Sigmoid colon (tissue), 6 donors: ENCODE measurements at regions not wholly inside any gene's neighbourhood (a gene's known extent, or its start where the extent isn't known, plus 50 kb on each side); places are given as distances from the start of the nearest gene placed in this dataset.

ENCODE experiments used
- DNase-seq: peaks from one replicate; pipeline ENCODE4 v3.0.0-alpha.2; 2019
- H3K27ac ChIP-seq, 4 donors: fragments of 200-600 bp; sonication (generic); one replicate each; pipeline ENCODE4 v1.5.1; 2016 to 2019; ENCODE audit warnings: mild to moderate bottlenecking in 1 of 4
- H3K27me3 ChIP-seq, 3 donors: fragments of 200-600 bp; sonication (generic); one replicate each; pipeline ENCODE4 v1.5.1; 2019; ENCODE audit warnings: mild to moderate bottlenecking in 1 of 3
- H3K36me3 ChIP-seq, 4 donors: fragments of 200-600 bp; sonication (generic); one replicate each; pipeline ENCODE4 v1.5.1; 2016 to 2019
- H3K4me1 ChIP-seq, 4 donors: fragments of 200-600 bp; sonication (generic); one replicate each; pipeline ENCODE4 v1.5.1; 2017 to 2019
- H3K4me3 ChIP-seq, 4 donors: fragments of 200-600 bp; sonication (generic); one replicate each; pipeline ENCODE4 v1.5.1; 2017 to 2019; ENCODE audit warnings: mild to moderate bottlenecking in 2 of 4, moderate library complexity in 1 of 4
- H3K9me3 ChIP-seq, 4 donors: fragments of 200-600 bp in 3 of 4; sonication (generic) in 3 of 4; one replicate each; pipeline versions ENCODE4 v1.5.1 to v1.6.1; 2013 to 2019
- EP300 ChIP-seq, 4 donors: sonication (generic); formaldehyde crosslinking; IDR thresholded peaks; one replicate each; pipeline ENCODE4 v1.6.1; 2017; ENCODE audit warnings: antibody characterized with exemption in 4 of 4
- POLR2A ChIP-seq, 2 donors: fragments of 450-650 bp; IDR thresholded peaks; one replicate each; pipeline ENCODE4 v1.6.1; 2016; ENCODE audit warnings: antibody characterized with exemption in 2 of 2, mild to moderate bottlenecking in 2 of 2, moderate library complexity in 2 of 2
- POLR2AphosphoS5 ChIP-seq, 4 donors: sonication (generic); formaldehyde crosslinking; IDR thresholded peaks; one replicate each; pipeline ENCODE4 v1.6.1; 2017; ENCODE audit warnings: antibody characterized with exemption in 4 of 4
- WGBS, 2 donors: extraction: QIAGEN DNeasy Blood & Tissue Kit; methylation state at CpG; one replicate each; pipeline ENCODE4 v1.1.7; 2013; 5-methylcytosine and 5-hydroxymethylcytosine counted together
- intact Hi-C: fragments of 100-400 bp; cut with DNase I; formaldehyde crosslinking; loops from one replicate; pipeline ENCODE4 v1.15.1; 2023
- small RNA-seq, 3 donors: library from RNA; depleted of rRNA; stranded (forward); fragments of <200 nt; gene quantifications; one replicate each; pipeline ENCODE3, GENCODE V24; 2016
- TF ChIP-seq, protein P1 (sequence below), 4 experiments: fragments of 450-650 bp in 3 of 4; fragments of 200-600 bp in 1 of 4; IDR thresholded peaks; one replicate each; pipeline ENCODE4 v1.5.1; 2016 to 2019; ENCODE audit warnings: antibody characterized with exemption in 4 of 4, mild to moderate bottlenecking in 3 of 4, moderate library complexity in 2 of 4
- donor health status: healthy with polysubstance abuse.
- donor health status: healthy.

DNA sequence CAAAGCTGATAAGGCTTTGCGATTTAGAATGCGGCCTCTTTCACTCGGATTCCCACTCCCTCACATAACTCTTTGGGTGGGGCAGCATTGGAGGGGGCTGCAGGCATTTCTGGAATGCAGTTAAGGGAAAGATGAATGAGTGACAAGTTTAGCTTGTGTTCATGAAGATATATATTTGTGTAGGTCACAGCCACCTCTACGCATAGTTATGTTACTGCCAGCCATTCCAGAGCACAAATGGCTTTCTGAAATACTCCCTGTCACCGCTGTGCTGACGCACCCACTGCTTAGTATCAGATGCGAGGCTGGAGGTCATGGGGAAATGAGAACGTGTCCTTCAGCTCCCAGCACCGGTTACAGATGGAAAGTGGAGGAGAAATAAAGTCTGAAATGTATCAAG is 54.1 kb upstream of the ATP1A1 start:
- WGBS, 2 donors = 25 to 70% methylated on average over 9 of the region's 9 CpGs
- H3K9me3 ChIP-seq = no peaks in the 10 kb centered on the region
- no peaks in the 10 kb centered on the region for H3K27me3 ChIP-seq
- no peaks in the 10 kb centered on the region for H3K36me3 ChIP-seq
- DNase-seq = no peak
- H3K4me1 ChIP-seq = no peaks in the 10 kb centered on the region
- TF ChIP-seq POLR2AphosphoS5 (IDR thresholded peaks at IDR 0.05) (no peak), EP300 (IDR thresholded peaks at IDR 0.05) (no peak), POLR2A (IDR thresholded peaks at IDR 0.05) (no peak)
- TF ChIP-seq, protein P1, sequence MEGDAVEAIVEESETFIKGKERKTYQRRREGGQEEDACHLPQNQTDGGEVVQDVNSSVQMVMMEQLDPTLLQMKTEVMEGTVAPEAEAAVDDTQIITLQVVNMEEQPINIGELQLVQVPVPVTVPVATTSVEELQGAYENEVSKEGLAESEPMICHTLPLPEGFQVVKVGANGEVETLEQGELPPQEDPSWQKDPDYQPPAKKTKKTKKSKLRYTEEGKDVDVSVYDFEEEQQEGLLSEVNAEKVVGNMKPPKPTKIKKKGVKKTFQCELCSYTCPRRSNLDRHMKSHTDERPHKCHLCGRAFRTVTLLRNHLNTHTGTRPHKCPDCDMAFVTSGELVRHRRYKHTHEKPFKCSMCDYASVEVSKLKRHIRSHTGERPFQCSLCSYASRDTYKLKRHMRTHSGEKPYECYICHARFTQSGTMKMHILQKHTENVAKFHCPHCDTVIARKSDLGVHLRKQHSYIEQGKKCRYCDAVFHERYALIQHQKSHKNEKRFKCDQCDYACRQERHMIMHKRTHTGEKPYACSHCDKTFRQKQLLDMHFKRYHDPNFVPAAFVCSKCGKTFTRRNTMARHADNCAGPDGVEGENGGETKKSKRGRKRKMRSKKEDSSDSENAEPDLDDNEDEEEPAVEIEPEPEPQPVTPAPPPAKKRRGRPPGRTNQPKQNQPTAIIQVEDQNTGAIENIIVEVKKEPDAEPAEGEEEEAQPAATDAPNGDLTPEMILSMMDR (IDR thresholded peaks at IDR 0.05) = no peak
- no peak overlapping the region for H3K4me3 ChIP-seq
- no peak overlapping the region for H3K27ac ChIP-seq
- intact Hi-C loops = no loop called here

DNA sequence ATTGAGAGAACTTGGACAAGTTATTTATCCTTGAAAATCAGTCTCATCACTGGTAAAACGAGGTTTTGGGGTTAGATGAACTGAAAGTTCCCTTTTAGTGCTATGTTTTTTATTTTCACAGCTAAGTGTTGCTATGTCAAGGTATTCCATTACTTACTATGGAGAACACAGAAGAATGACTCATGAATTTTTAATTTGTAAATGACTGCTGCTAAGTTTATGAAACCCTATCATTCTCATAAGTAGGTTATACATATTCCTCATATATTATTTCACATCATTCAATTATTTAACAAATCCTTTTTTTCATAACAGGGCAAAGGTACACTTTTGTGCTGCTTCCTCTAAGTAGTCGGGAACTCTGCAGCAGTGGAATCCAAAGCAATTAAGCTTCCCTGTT is 52.2 kb upstream of the ATP1A1 start:
- no peaks in the 10 kb centered on the region for H3K9me3 ChIP-seq
- TF ChIP-seq POLR2AphosphoS5 (IDR thresholded peaks at IDR 0.05) (no peak), EP300 (IDR thresholded peaks at IDR 0.05) (no peak), POLR2A (IDR thresholded peaks at IDR 0.05) (no peak)
- TF ChIP-seq, protein P1 (IDR thresholded peaks at IDR 0.05) = no peak
- intact Hi-C loops = no loop called here
- H3K36me3 ChIP-seq = no peaks in the 10 kb centered on the region
- no peak for DNase-seq
- H3K4me3 ChIP-seq = no peak overlapping the region
- no peak overlapping the region for H3K27ac ChIP-seq
- H3K4me1 ChIP-seq = no peaks in the 10 kb centered on the region
- 20 to 45% methylated on average over 2 of the region's 2 CpGs for WGBS, 2 donors
- H3K27me3 ChIP-seq = no peaks in the 10 kb centered on the region

DNA sequence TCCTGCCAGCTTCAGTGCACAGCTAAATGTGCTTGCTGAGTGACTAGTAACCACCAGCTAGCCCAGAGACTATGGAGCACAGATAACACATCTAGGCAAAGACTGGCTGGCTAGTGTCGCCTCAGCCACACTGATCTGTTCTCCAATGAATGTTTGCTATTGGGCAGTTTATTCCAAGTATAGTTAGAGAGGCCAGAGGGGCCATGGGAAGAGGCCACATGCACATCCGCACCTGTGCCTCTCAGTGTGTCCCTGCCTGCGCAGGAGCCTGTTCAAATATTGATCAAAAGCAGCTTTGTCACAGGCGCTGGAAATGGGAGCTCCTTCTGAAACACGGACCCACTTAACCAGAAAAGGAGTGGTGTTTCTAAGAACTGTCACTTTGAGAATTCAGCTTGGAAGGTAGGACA is 51.3 kb upstream of the ATP1A1 start:
- H3K27ac ChIP-seq = no peak overlapping the region
- intact Hi-C loops = no loop called here
- H3K9me3 ChIP-seq = no peaks in the 10 kb centered on the region
- no peak overlapping the region for H3K4me3 ChIP-seq
- no peaks in the 10 kb centered on the region for H3K27me3 ChIP-seq
- no peaks in the 10 kb centered on the region for H3K4me1 ChIP-seq
- WGBS, 2 donors = 17 to 66% methylated on average over 5 of the region's 5 CpGs
- no peak for DNase-seq
- H3K36me3 ChIP-seq = no peaks in the 10 kb centered on the region
- TF ChIP-seq, protein P1 (IDR thresholded peaks at IDR 0.05) = no peak

DNA sequence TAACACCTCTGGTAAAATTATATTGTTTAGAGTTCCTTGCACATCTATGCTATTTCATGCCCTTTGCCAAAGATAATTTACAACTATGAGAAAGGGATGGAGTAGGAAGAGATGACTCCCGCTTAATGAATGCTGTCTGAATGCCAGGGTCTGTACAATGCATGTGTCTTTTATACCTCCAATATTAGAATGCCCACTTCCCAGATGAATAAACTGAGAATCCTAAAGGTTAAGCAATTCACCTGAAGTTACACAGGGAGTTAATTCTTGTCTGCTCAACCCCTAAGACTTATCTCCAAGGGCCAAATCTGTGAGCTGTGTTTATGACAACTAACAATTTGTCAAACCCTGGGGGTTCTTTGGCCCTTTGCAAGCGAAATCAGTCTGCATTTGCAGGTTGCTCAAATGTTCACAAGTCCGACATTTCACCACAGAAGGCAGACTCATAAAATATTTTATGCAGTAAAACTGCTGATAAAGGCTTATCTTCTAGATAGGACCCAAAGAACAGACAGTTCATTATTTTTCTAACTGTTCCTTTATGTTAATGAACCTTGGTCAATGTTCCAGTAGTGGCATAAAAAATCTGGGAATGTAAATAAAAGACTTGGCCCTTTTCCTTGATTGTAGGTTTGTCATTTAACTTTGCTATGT is 50.2 kb upstream of the ATP1A1 start:
- Histone ChIP-seq H3K27ac (no peak overlapping the region), H3K36me3 (no peaks in the 10 kb centered on the region), H3K4me1 (no peaks in the 10 kb centered on the region), H3K4me3 (no peak overlapping the region), H3K27me3 (no peaks in the 10 kb centered on the region), H3K9me3 (no peaks in the 10 kb centered on the region)
- intact Hi-C loops = no loop called here
- 16 to 58% methylated on average over 3 of the region's 3 CpGs for WGBS, 2 donors
- DNase-seq = no peak
- no peak for TF ChIP-seq EP300 (IDR thresholded peaks at IDR 0.05)
- TF ChIP-seq, protein P1 (IDR thresholded peaks at IDR 0.05) = no peak
- no peak for TF ChIP-seq POLR2AphosphoS5 (IDR thresholded peaks at IDR 0.05)
- TF ChIP-seq POLR2A (IDR thresholded peaks at IDR 0.05) = no peak

Small RNA genes in the stretch of these regions (small RNA-seq; reads per million reads assigned to genes)
- 0 reads per million in 3 donors for gene RF00012
